HEK293 (cell line): ENCODE measurements at regions not wholly inside any gene's neighbourhood (a gene's known extent, or its start where the extent isn't known, plus 50 kb on each side); places are given as distances from the start of the nearest gene placed in this dataset.

Source experiments
- CTCF ChIP-seq: fragments of 450-650 bp; formaldehyde crosslinking; IDR thresholded peaks from 2 replicates; pipeline ENCODE4 v1.5.1; 2016; ENCODE audit warnings: missing biosample characterization, missing genetic modification characterization
- FEZF1 ChIP-seq: fragments of 450-650 bp; formaldehyde crosslinking; IDR thresholded peaks from 2 replicates; pipeline ENCODE4 v1.5.1; 2016; ENCODE audit warnings: missing biosample characterization, missing genetic modification characterization
- KLF1 ChIP-seq: fragments of 450-650 bp; formaldehyde crosslinking; IDR thresholded peaks from 2 replicates; pipeline ENCODE4 v1.5.1; 2016; ENCODE audit warnings: missing biosample characterization, missing genetic modification characterization
- OVOL3 ChIP-seq: fragments of 450-650 bp; formaldehyde crosslinking; IDR thresholded peaks from 2 replicates; pipeline ENCODE4 v1.5.1; 2016; ENCODE audit warnings: missing biosample characterization, missing genetic modification characterization
- PBX3 ChIP-seq: sonication (generic); formaldehyde crosslinking; IDR thresholded peaks from 2 replicates; pipeline ENCODE4 v1.8.1; 2022; ENCODE audit warnings: mild to moderate bottlenecking, moderate library complexity, missing genetic modification reagents
- TCF7L2 ChIP-seq: IDR thresholded peaks from 2 replicates; pipeline ENCODE4 v1.6.1; 2011; ENCODE audit warnings: low read depth, mild to moderate bottlenecking, inconsistent platforms, low read length, moderate library complexity, borderline replicate concordance
- ZFP69B ChIP-seq: fragments of 450-650 bp; formaldehyde crosslinking; IDR thresholded peaks from 2 replicates; pipeline ENCODE4 v1.5.1; 2016; ENCODE audit warnings: missing biosample characterization, missing genetic modification characterization
- ZNF175 ChIP-seq: fragments of 450-650 bp; formaldehyde crosslinking; IDR thresholded peaks from 2 replicates; pipeline ENCODE4 v1.5.1; 2016; ENCODE audit warnings: missing biosample characterization, missing genetic modification characterization
- ZNF24 ChIP-seq: fragments of 450-650 bp; formaldehyde crosslinking; IDR thresholded peaks from 2 replicates; pipeline ENCODE4 v1.5.1; 2016; ENCODE audit warnings: missing biosample characterization, missing genetic modification characterization
- ZNF404 ChIP-seq: fragments of 450-650 bp; formaldehyde crosslinking; IDR thresholded peaks from 2 replicates; pipeline ENCODE4 v1.5.1; 2017; ENCODE audit warnings: missing biosample characterization, missing genetic modification characterization
- ZNF837 ChIP-seq: fragments of 450-650 bp; formaldehyde crosslinking; IDR thresholded peaks from 2 replicates; pipeline ENCODE4 v1.5.1; 2016; ENCODE audit warnings: missing biosample characterization, missing genetic modification characterization

GRCh38 chr15:38038659-38039442, 104.4 kb downstream of the TMCO5A start:
- TF ChIP-seq CTCF (tag by site-specific recombination) (no peak), ZFP69B (tag by site-specific recombination) (no peak), FEZF1 (tag by site-specific recombination) (no peak), ZNF404 (tag by site-specific recombination) (no peak), ZNF837 (tag by site-specific recombination) (no peak), TCF7L2 (no peak), PBX3 (CRISPR knock-in tag) (no peak), KLF1 (tag by site-specific recombination) (no peak), ZNF175 (tag by site-specific recombination) (no peak), ZNF24 (tag by site-specific recombination) (no peak), OVOL3 (tag by site-specific recombination) (no peak)
